Esophagus muscularis mucosa (tissue), 3 donors: ENCODE measurements at regions not wholly inside any gene's neighbourhood (a gene's known extent, or its start where the extent isn't known, plus 50 kb on each side); places are given as distances from the start of the nearest gene placed in this dataset.

ENCODE experiments used
- CTCF ChIP-seq, 3 experiments: fragments of 200-600 bp in 2 of 3; fragments of 450-650 bp in 1 of 3; sonication (generic) in 2 of 3; IDR thresholded peaks; one replicate each; pipeline ENCODE4 v1.5.1; 2017 to 2019; ENCODE audit warnings: antibody characterized with exemption in 3 of 3, mild to moderate bottlenecking in 2 of 3, moderate library complexity in 1 of 3
- POLR2AphosphoS5 ChIP-seq, 2 donors: sonication (generic); formaldehyde crosslinking; IDR thresholded peaks; one replicate each; pipeline ENCODE4 v1.6.1; 2017; ENCODE audit warnings: antibody characterized with exemption in 2 of 2

GRCh38 chr5:85910335-85910734, 707.4 kb upstream of the COX7C start:
- no peak for TF ChIP-seq CTCF (IDR thresholded peaks at IDR 0.05)
- TF ChIP-seq POLR2AphosphoS5 (IDR thresholded peaks at IDR 0.05), result no peak
